GM21576 (cell line): ENCODE measurements at regions not wholly inside any gene's neighbourhood (a gene's known extent, or its start where the extent isn't known, plus 50 kb on each side); places are given as distances from the start of the nearest gene placed in this dataset.
"Not testable (repeated sequence)": the region's sequence is repeated elsewhere in the genome, so short reads cannot be mapped to it uniquely, and the experiment has no call there.

ENCODE experiments used
- ATAC-seq: cut with Tn5 transposase; IDR thresholded peaks from one replicate; pipeline ENCODE4 v1.9.1; 2021; ENCODE audit warnings: mild to moderate bottlenecking, moderate library complexity; ENCODE audit not compliant: unreplicated experiment

DNA sequence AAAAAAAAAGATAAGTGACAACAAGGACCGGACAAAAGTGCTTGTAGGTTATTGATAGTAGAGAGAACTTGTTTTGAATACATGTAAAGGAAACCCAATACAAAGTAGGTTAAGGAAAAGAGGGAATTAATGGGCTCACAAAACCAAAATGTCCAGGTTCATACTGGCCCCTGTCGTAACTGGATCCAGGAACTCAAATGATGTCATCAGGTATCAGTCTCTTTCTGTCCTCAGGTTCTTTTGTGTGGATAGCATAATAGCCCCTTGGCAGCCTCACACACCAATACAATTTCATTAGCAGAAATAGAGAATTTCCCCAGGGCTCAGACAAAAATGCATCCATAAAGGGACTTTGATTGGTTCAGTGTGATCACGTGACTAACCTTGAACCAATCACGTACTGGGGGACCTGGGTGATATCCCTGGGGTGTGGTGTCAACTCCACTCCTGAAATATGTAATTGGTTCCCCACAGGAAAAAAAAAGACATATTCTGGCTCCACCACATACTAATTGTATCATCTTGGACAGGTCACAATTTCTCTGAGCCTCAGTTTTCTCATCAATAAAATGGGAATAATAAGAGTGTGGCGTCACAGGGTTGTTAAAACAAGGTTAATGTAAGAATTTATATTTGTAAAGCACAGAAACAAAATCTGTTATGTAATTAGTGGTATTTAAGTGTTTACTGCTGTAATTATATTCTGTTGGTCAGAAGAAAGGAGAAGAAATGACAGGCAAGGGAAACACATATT, 174.8 kb downstream of the PDGFRA start:
- no peak for ATAC-seq

DNA sequence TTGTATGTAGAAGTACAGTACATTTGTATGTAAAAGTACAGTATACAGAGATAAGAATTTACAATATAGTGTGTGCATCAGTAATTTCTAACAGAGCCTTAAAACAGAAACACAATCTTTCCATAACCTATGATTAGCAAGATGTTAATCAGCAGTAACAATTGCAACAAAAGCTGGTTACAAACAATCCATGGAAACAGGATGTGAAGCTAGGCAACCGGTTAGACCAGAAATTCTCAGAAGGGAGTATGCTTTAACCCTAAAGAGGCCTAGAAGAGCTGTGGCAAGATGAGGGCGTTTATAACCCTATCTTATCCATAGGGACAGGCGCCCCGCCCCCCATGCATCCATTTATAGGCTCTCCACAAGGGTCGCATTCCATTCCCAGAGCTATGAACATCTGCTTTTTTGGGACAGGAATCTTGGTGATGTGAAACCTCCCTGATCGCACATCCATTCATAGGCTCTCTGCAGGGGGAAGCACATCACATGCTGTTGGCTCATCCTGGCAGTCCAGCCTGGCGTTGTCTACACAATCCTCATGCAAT, 180.3 kb downstream of the PDGFRA start:
- not testable (repeated sequence) for ATAC-seq

DNA sequence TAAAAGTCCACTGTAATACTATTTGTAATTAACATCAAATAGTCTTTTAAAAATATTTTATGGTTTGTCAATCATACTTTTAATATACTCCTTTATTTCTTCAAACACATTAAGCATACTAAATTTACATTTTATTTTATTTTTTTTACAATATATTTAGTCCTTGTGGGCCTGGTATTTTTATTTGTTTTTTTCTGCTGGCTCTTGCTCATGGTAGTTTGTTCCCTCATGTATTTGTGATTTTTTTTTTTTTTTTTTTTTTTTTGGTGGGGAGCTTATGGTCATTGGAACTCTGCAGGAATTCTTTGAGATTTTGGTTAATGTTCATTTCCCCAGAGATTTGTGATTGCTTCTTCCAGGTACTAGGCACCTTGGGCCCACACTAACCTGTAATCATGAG, 185.5 kb downstream of the PDGFRA start:
- no peak for ATAC-seq

DNA sequence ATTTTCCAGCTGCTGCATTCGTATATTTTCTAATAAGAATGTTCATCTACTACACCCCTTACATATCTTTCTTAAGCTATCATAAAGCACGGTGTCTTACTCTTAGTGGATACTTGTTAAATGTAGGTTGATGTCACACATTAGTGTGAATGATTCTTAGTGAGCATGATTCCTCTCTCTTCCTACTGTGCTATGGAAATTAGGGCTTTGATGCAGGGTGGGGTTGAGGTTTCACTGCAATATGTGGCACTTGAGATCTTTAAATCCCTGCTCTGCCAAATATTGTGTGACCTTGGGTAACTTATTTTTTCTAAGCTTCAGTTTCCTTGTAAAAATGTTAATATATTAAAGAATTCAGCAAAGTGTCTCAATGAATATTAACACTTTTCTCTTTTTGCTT, 188.4 kb downstream of the PDGFRA start:
- ATAC-seq, result no peak

DNA sequence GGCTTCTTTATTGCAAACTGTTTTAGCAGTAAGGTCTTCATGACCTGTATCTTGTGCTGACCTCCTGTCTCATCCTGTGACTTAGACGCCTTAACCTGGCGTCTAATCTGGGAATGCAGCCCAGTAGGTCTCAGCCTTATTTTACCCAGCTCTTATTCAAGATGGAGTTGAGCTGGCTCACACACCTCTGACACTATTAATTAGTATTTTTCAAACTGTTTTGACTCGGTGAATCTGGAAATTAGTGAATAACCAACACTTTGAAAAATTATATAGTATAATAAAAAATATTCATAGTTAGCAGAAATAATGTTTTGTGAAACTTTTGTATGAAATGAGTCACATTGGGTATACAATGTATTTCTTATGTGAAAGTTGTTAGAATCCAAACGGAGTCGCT, 189.4 kb downstream of the PDGFRA start:
- no peak for ATAC-seq

DNA sequence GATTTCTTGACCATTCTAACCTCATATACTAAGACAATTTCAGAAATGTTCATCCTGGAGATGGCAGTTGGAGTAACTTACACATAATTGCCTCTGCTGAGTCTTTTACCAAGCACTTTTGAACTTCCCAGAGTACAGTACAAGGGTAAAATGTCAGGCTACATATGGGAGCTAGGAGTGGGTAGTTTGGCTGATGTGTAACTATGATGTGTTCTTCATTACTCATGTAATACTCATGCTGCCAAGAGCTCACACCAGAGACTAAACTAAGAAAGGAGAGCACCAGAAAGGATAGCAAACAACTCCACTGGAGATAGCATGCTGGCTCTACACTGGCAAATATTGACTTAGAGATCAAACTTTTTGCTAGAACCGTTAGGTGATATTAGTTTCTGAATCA, 194.0 kb downstream of the PDGFRA start:
- ATAC-seq, result no peak

DNA sequence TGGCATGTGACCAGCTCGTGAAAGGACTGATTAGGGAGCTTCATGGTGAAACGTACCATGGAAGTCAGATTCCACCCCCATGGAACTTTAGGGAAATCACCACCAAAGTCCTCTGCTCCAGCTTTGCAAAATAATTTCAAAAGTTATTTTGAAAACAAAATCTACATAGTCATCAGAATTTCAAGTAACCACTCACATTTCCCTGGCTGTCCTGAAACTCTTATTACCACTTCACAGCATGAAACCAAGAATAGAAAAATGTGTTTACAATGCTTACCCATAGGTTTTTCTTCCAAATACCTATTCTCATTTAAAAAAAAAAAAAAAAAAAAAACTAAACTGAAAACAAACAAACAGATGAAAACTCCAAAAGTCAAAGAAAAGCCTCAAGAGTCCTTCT, 198.7 kb downstream of the PDGFRA start:
- no peak for ATAC-seq

DNA sequence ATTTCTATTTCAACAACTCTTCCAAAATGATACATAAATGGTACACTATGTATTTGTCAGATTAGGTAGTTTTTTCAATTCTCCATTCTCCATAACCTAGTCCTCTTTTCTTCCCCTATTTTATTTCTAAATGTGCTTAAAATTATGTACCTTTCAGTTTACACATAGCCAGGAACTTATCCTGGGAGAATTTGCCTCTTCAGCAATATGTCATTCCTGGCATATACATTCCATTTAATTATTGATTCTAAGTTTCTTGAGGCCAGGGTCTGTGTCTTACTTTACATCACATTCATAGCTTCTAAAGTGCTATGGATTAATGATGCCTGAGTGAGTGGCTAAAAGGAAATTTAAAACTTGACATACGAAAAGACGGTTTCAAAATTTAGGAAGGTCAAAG, 199.8 kb downstream of the PDGFRA start:
- ATAC-seq, result no peak

DNA sequence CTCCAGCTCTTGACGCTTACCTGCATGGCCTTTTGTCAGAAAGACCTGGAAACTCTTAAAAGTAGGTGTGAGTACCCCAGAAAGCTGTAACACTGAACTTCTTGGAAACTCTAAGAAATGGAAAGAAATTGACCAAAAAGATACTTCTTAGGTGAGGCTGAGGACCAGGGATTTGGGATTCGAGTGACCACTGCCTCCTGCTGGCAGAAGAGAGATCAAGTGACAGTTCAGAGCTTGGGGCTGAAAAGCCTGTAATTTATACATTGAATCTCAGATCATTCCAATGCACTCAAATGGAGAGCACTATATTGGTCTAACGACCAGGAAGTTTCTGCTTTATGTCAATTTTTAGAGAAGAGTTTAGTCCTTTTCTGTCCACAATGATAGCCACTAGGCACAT, 204.6 kb downstream of the PDGFRA start:
- ATAC-seq, result no peak

DNA sequence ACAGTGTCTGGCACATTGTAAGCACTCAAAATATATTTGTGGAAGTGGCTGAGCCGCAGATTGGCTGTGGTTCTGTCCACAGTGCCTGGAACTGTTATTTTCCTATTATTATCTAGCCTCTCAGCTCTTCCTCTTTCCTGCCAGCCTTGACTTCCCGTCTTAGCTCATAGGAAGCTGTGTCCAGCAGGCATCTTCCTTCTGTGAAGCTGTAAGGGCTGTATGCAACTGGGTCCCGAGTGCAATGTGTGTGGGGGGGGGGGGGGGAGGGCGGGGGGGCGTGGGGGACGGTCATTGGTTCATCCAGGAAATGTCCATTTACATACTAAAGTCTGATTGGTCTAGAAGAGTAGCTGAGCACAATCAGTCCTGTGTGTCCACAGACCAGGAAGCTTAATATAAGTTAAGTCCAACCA, 210.7 kb downstream of the PDGFRA start:
- no peak for ATAC-seq

DNA sequence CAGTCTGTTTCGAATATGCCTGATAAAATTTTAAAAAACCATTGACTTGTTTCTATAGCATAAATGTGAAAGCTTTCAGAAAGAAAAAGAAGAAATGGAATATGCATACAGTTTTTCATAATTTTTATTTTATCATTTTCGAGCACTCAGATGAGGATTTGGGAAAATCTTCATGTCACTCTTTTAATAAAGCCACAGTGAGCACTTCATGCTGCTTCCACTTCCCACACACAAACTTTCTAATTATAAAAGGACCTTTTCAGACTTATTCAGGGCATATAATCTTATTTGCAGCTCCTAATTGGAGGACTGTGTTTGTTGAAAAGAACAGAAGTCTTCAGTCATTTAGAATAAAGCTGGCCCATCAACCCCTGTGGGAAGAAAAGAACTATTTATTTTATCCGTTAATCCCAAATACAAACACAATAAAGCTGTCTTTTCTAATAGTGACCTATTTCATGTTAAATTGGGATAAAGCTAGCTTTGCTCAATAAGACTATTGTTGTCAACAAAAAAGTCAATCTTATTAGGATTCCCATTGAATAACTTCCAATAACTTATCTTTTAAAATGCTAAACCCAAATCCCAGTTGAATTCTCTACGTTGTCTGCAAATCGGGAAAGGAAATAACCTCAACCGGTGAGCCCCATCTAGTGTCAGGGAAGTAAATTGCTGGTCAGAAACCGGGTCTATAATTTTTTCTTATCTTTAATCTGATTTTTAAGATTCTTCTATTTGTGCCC, 211.5 kb downstream of the PDGFRA start:
- ATAC-seq, result no peak

DNA sequence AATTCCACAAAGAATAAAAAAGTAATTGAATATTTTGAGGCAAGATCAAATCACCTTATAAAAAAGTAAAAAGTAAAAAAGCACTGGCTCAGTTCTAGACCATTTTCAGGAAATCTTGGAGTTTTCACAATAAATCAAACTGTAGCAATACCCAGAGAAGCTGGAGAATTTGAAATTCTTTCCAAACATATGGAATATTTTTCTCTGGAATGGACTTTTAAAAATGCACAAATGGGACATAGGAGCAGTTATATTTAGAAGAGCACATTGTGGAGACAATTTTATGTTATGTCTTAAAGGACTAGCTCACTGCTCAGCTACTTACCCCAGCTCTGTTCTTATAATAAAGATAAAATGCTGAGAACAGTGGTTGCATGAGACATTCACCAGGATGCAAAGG, 211.9 kb upstream of the KIT start:
- ATAC-seq, result no peak

DNA sequence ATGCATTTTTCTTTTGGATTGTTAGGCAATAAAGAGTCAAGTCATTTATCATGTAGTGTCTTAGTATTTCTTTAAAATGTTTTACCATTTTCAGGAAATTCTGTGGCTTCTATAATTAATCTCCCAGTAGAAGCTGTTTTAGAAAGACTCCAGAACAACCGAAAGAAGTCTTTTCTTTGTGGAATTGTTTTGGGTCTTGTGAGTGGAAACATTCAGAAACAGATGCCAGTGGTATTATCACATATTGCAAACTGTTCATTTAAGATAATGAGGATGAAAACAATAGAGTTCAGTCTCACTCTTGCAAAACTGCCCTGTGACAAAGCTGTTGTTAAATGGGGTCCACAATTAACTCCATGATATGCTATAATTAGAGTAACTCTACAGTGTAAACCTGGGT, 211.2 kb upstream of the KIT start:
- ATAC-seq, result no peak

DNA sequence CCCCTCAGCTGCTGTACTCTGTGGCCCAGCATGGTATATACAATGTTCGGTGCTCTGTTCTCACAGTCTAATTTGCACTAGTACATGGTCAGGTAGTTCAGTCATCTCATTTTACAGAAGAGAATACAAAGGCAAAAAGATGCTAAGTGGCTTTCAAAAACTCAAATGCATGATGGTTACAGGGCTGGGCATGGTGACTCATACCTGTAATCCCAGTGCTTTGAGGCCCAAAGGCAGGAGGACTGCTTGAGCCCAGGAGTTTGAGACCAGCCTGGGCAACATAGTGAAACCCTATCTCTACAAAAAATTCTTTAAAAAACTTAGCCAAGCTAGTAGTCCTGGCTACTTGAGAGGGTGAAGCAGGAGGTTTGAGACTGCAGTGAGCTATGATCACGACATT, 210.5 kb upstream of the KIT start:
- no peak for ATAC-seq

DNA sequence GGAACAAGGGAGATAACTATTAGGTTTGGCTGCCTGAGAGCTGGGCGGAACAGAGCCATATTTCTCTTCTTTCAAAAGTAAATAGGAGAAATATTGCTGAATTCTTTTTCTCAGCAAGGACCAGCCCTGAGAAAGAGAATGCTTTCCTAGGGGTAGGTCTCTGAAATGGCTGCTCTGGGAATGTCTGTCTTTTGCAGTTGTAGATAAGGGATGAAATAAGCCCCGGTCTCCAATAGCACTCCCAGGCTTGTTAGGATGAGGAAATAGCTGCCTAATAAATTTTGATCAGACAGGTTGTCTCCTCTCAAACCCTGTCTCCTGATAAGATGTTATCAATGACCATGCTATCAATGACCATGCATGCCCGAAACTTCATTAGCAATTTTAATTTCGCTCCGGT, 207.8 kb upstream of the KIT start:
- no peak for ATAC-seq

DNA sequence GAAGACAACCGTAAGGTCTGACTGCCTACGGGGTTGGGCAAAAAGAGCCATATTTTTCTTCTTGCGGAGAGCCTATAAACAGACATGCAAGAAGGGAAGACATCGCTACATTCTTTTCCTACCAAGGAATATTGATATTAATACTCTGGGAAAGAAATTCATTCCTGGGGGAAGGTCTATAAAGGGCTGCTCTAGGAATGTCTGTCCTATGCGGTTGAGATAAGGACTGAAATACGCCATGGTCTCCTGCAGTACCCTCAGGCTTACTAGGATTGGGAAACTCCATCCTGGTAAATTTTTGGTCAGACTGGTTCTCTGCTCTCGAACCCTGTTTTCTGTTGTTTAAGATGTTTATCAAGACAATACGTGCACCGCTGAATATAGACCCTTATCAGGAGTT, 190.8 kb upstream of the KIT start:
- not testable (repeated sequence) for ATAC-seq

DNA sequence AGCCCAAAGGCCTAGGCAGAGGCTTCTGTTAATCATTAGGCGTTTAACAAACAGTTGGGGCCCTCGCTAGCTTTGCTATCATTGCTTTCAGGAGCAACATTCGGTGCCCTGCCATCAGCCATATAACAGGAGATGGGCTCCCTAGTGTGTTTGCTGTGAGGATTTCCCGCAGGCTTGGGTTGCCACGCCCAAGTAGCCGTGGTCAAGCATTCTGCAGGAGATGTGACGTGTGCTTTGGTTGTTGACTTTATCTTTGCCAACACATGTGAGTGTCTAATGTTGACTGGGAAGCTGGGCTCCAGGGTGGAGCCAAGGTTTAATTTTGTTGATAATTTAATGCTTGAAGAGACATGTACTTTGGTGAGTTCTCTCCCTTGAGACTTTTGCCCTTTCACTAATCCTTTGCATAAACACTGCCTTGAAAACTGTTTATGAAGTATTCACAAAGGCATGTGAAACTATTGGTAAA, 184.6 kb upstream of the KIT start:
- ATAC-seq, result no peak

DNA sequence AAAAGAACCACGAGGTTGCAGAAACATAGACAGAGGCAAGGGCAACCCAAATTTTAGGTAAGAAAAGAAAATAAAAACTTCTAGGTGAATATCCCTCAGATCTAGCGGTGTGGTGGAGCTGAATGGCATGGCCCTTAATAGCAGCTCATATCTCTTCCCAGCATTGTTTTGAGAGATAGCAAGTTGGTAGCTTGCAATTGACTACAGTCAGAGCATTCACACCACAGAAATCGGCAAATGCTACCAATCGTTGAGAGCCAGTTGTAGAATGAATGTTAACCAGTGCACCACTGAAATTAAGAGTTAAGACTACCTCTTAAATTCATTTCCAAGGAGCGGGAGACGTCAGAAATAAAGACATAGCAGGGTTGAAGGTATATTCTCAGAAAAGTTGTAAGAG, 184.0 kb upstream of the KIT start:
- ATAC-seq, result no peak

DNA sequence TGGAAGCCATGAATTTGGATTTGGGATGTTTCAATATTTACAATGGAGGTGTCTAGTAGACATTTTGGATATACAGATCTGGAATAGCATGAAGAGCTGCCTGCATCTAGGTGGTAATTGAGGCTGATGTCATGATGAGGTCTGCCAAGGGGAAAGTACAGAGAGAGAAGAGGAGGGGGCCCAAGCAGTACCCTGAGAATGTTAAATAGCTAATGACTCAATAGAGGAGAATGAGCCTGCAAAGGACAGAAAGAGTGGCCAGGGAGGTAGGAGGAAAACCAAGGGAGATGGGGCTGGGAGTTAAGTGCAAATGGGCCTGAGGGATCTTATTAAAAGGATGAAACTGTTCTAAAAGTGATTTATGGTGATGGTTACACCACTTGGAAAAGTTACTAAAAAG, 182.2 kb upstream of the KIT start:
- ATAC-seq, result no peak

DNA sequence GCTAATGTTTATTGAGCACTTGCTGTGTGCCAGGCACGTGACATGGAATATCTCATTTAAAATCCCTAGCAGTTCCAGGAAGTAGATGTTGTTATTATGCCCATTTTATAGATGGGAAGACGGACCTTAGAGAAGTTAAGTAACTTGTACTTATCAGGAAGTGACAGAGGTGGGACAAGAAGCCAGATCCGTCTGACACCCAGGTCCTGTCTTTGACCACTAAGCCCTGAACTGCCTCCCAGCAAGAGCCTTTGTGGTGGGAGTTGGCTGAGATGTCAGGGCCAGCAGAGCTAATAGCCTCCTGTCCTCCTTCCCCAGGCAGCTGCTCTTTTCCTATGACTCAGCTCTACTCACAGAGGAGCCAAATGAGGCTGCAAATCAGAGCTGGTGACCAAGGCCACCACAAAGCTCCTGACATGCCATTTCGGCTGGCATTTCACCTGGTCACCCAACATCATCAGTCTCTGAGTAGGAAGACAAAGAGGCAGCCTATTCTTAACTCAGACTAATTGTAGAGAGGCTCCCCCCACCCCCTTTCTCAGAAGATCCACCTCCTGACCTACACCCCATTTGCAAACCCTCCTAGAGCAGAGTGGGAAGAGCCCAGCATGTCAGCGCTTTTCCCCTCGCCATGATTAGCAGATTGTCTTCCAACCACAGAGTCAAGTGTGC, 175.1 kb upstream of the KIT start:
- no peak for ATAC-seq

DNA sequence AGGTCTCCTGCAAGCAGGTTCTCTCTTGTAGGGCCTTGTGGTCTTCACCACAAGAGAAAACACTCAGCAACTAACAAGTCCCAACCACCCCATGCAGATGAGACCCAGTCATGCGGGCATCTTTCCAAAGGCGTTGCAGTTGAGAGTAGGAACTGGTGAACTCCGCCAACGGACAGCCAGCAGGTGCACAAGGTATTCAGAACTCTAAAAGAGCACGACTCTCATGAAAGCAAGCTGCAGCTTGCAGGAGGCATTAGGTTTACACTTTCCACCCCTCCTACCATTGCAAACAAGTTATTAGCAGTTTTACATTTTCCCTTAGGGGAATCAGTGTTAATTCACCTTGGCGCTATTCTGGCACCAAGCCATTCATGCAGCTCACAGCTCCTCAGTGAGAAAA, 173.4 kb upstream of the KIT start:
- no peak for ATAC-seq

DNA sequence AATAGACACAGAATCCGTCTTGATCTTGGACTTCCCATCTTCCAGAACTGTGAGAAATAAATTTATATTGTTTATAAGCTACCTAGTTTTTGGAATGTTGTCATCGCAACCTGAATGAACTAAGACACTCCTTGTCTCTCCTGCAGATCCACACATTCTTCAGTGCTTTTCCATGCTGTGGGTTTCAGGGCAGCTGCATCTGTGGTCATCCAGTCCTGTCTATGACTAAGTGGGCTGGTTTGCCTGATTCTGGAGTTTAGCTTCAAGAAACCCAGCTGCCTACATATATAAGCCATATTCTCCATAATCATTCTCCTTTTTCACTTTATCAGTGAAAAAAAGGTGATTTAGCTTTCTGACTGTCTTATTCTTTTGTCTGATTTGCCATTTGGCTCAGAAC, 170.3 kb upstream of the KIT start:
- no peak for ATAC-seq
